Spleen (tissue), 11 donors: ENCODE measurements at regions not wholly inside any gene's neighbourhood (a gene's known extent, or its start where the extent isn't known, plus 50 kb on each side); places are given as distances from the start of the nearest gene placed in this dataset.

ENCODE experiments used
- DNase-seq: peaks from one replicate; pipeline ENCODE4 v3.0.0-alpha.2; 2020
- H3K27ac ChIP-seq, 8 donors: fragments of 200-600 bp; sonication (generic) in 7 of 8; 1 replicate in 4 of 8; 2 replicates in 4 of 8; pipeline versions ENCODE4 v1.5.0 to v1.8.0; 2016 to 2021; ENCODE audit warnings: inconsistent platforms in 4 of 8, mild to moderate bottlenecking in 4 of 8, moderate library complexity in 1 of 8
- H3K27me3 ChIP-seq, 7 donors: fragments of 200-600 bp; sonication (generic) in 6 of 7; replicated peaks in 1 of 7; 1 replicate in 4 of 7; 2 replicates in 3 of 7; pipeline versions ENCODE4 v1.5.0 to v1.8.0; 2016 to 2021; ENCODE audit warnings: inconsistent platforms in 3 of 7, mild to moderate bottlenecking in 1 of 7
- H3K36me3 ChIP-seq, 6 donors: fragments of 200-600 bp; sonication (generic) in 5 of 6; 1 replicate in 4 of 6; 2 replicates in 2 of 6; pipeline versions ENCODE4 v1.5.0 to v1.8.0; 2016 to 2021; ENCODE audit warnings: inconsistent platforms in 2 of 6
- H3K4me1 ChIP-seq, 6 donors: fragments of 200-600 bp; sonication (generic) in 5 of 6; 1 replicate in 3 of 6; 2 replicates in 3 of 6; pipeline versions ENCODE4 v1.5.0 to v1.8.0; 2016 to 2021; ENCODE audit warnings: inconsistent platforms in 3 of 6
- H3K4me3 ChIP-seq, 8 donors: fragments of 200-600 bp; sonication (generic) in 7 of 8; 1 replicate in 4 of 8; 2 replicates in 4 of 8; pipeline versions ENCODE4 v1.5.0 to v1.8.0; 2016 to 2021; ENCODE audit warnings: inconsistent platforms in 4 of 8, mild to moderate bottlenecking in 4 of 8, moderate library complexity in 2 of 8
- H3K9me3 ChIP-seq, 8 donors: fragments of 200-600 bp; sonication (generic) in 7 of 8; 1 replicate in 4 of 8; 2 replicates in 4 of 8; pipeline versions ENCODE4 v1.5.0 to v1.8.0; 2016 to 2021; ENCODE audit warnings: inconsistent platforms in 4 of 8
- CTCF ChIP-seq, 11 experiments: fragments of 200-600 bp in 7 of 11; fragments of 450-650 bp in 4 of 11; sonication (generic) in 4 of 11; IDR thresholded peaks in 8 of 11; conservative IDR thresholded peaks in 3 of 11; 1 replicate in 7 of 11; 2 replicates in 4 of 11; pipeline versions ENCODE4 v1.4.0 to v1.8.0; 2016 to 2021; ENCODE audit warnings: antibody characterized with exemption in 11 of 11, inconsistent platforms in 4 of 11, mild to moderate bottlenecking in 1 of 11
- POLR2A ChIP-seq, 3 donors: fragments of 450-650 bp; IDR thresholded peaks; one replicate each; pipeline ENCODE4 v1.5.1; 2017; ENCODE audit warnings: antibody characterized with exemption in 3 of 3, mild to moderate bottlenecking in 1 of 3
- POLR2AphosphoS5 ChIP-seq, 3 donors: sonication (generic); formaldehyde crosslinking; IDR thresholded peaks; one replicate each; pipeline ENCODE4 v1.5.1; 2017; ENCODE audit warnings: antibody characterized with exemption in 3 of 3
- WGBS, 5 donors: extraction: QIAGEN DNeasy Blood & Tissue Kit in 3 of 5; methylation state at CpG; one replicate each; pipeline versions ENCODE4 v1.1.5 to v1.1.7; 2013 to 2018; 5-methylcytosine and 5-hydroxymethylcytosine counted together
- intact Hi-C: fragments of 100-400 bp; cut with DNase I; formaldehyde crosslinking; loops from one replicate; pipeline ENCODE4 v1.15.0; 2023; ENCODE audit warnings: low total_unique reads
- donor health status: healthy with polysubstance abuse.
- donor health status: DM: no; HTN: no; CAD: no; lungs with moderate emphysema.
- donor health status: DM: no; HTN: no; CAD: no.
- donor health status: Bipolar disorder and iron deficiency.
- donor health status: healthy.
- donor health status: DM: no; HTN: no; CAD: no.
- donor health status: DM: yes; HTN: yes; CAD: no.

GRCh38 chr2:147792966-147793617, 51.7 kb upstream of the ACVR2A start:
- no peak for DNase-seq
- 59 to 85% (median 73%) methylated on average over 2 of the region's 2 CpGs for WGBS, 5 donors
- Histone ChIP-seq H3K36me3 (no peaks in the 10 kb centered on the region), H3K9me3 (no peaks in the 10 kb centered on the region), H3K4me1 (no peaks in the 10 kb centered on the region), H3K4me3 (no peak overlapping the region), H3K27ac (no peak overlapping the region), H3K27me3 (no peaks in the 10 kb centered on the region)
- intact Hi-C loops = no loop called here
- TF ChIP-seq CTCF (IDR thresholded peaks at IDR 0.05 in 8 of 11, conservative IDR thresholded peaks at IDR 0.05 in 3 of 11) (no peak), POLR2AphosphoS5 (IDR thresholded peaks at IDR 0.05) (no peak), POLR2A (IDR thresholded peaks at IDR 0.05) (no peak)

- Histone ChIP-seq H3K27me3 (no peaks in the 10 kb centered on the region), H3K9me3 (no peaks in the 10 kb centered on the region), H3K36me3 (no peaks in the 10 kb centered on the region), H3K4me3 (no peak overlapping the region), H3K4me1 (no peaks in the 10 kb centered on the region), H3K27ac (no peak overlapping the region)
- intact Hi-C loops = no loop called here
- WGBS, 5 donors = 94 to 100% (median 97%) methylated on average over 2 of the region's 2 CpGs
- no peak for TF ChIP-seq CTCF (IDR thresholded peaks at IDR 0.05 in 8 of 11, conservative IDR thresholded peaks at IDR 0.05 in 3 of 11)
- TF ChIP-seq POLR2AphosphoS5 (IDR thresholded peaks at IDR 0.05) = no peak
- TF ChIP-seq POLR2A (IDR thresholded peaks at IDR 0.05) = no peak
- no peak for DNase-seq
Observed at GRCh38 chr2:147790580-147790979, 54.2 kb upstream of the ACVR2A start.

DNA sequence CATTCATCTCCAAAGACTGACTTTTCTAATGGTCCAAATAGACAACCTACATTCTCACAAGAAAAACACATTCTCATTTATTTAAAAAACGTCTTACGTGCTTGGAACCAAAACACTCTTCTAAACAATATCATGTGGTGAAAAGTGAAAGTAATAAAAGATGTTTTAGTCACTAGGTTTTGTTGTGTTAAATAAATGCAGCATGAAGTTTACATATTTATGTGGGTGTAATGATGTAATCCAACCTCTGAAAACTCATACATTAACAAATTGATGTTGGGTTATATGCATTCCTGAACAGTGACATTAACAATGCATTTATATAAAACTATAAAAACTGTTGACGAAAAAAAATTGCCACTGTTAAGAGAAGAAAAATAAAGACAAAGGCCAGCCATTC, 55.1 kb upstream of the ACVR2A start:
- H3K4me3 ChIP-seq = no peak overlapping the region
- H3K27ac ChIP-seq = no peak overlapping the region
- WGBS, 5 donors = 49 to 84% (median 52%) methylated on average over 3 of the region's 3 CpGs
- TF ChIP-seq POLR2AphosphoS5 (IDR thresholded peaks at IDR 0.05) (no peak), POLR2A (IDR thresholded peaks at IDR 0.05) (no peak), CTCF (IDR thresholded peaks at IDR 0.05 in 8 of 11, conservative IDR thresholded peaks at IDR 0.05 in 3 of 11) (no peak)
- no peaks in the 10 kb centered on the region for H3K9me3 ChIP-seq
- no peak for DNase-seq
- no peaks in the 10 kb centered on the region for H3K4me1 ChIP-seq
- no peaks in the 10 kb centered on the region for H3K27me3 ChIP-seq
- H3K36me3 ChIP-seq = no peaks in the 10 kb centered on the region
- intact Hi-C loops = no loop called here

- Histone ChIP-seq H3K27ac (no peak overlapping the region), H3K4me3 (no peak overlapping the region), H3K27me3 (no peaks in the 10 kb centered on the region), H3K4me1 (no peaks in the 10 kb centered on the region), H3K36me3 (no peaks in the 10 kb centered on the region), H3K9me3 (no peaks in the 10 kb centered on the region)
- TF ChIP-seq POLR2AphosphoS5 (IDR thresholded peaks at IDR 0.05) (no peak), POLR2A (IDR thresholded peaks at IDR 0.05) (no peak), CTCF (IDR thresholded peaks at IDR 0.05 in 8 of 11, conservative IDR thresholded peaks at IDR 0.05 in 3 of 11) (no peak)
- DNase-seq = no peak
- WGBS, 5 donors = 65 to 84% (median 72%) methylated on average over 2 of the region's 2 CpGs
- intact Hi-C loops = no loop called here
Observed at GRCh38 chr2:147789287-147789686, 55.5 kb upstream of the ACVR2A start.
